ENCODE measurements at regions not wholly inside any gene's neighbourhood (a gene's known extent, or its start where the extent isn't known, plus 50 kb on each side); places are given as distances from the start of the nearest gene placed in this dataset.

GRCh38 chr1:208942394-208943130 lies 641.0 kb upstream of the CAMK1G start:
- TF ChIP-seq CTCF (IDR thresholded peaks at IDR 0.05) (no peak), POLR2A (IDR thresholded peaks at IDR 0.05) (no peak), EP300 (IDR thresholded peaks at IDR 0.05) (no peak)
